ENCODE measurements at regions not wholly inside any gene's neighbourhood (a gene's known extent, or its start where the extent isn't known, plus 50 kb on each side); places are given as distances from the start of the nearest gene placed in this dataset.

DNA sequence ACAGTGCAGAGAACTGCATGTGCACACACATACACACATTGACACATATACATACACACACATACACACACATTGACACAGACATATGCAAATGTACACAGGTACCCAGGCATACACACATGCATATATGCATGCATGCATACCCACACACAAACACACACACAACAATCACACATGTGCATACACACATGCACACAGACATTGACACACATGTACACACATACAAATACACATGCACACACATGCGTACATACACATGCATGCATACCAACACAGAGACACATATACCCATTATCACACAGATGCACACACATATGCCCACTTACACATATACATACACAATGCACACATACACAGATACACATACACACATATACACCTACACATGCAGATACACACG lies 299.6 kb upstream of the ADCY2 start:
- TF ChIP-seq, protein P1, sequence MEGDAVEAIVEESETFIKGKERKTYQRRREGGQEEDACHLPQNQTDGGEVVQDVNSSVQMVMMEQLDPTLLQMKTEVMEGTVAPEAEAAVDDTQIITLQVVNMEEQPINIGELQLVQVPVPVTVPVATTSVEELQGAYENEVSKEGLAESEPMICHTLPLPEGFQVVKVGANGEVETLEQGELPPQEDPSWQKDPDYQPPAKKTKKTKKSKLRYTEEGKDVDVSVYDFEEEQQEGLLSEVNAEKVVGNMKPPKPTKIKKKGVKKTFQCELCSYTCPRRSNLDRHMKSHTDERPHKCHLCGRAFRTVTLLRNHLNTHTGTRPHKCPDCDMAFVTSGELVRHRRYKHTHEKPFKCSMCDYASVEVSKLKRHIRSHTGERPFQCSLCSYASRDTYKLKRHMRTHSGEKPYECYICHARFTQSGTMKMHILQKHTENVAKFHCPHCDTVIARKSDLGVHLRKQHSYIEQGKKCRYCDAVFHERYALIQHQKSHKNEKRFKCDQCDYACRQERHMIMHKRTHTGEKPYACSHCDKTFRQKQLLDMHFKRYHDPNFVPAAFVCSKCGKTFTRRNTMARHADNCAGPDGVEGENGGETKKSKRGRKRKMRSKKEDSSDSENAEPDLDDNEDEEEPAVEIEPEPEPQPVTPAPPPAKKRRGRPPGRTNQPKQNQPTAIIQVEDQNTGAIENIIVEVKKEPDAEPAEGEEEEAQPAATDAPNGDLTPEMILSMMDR (IDR thresholded peaks at IDR 0.05): no peak
- TF ChIP-seq POLR2A (IDR thresholded peaks at IDR 0.05; ENCODE audit: low read length): no peak
- TF ChIP-seq, protein P2, sequence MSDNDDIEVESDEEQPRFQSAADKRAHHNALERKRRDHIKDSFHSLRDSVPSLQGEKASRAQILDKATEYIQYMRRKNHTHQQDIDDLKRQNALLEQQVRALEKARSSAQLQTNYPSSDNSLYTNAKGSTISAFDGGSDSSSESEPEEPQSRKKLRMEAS (IDR thresholded peaks at IDR 0.05): no peak
- TF ChIP-seq RCOR1 (IDR thresholded peaks at IDR 0.05; ENCODE audit: low read depth, low read length): no peak

All from A549 (cell line).